ENCODE measurements at regions not wholly inside any gene's neighbourhood (a gene's known extent, or its start where the extent isn't known, plus 50 kb on each side); places are given as distances from the start of the nearest gene placed in this dataset.
"Not testable (repeated sequence)": the region's sequence is repeated elsewhere in the genome, so short reads cannot be mapped to it uniquely, and the experiment has no call there.

- ChIA-PET POLR2A (no interaction called here), CTCF (no interaction called here)
- Histone ChIP-seq H3K9me3 (ENCODE audit: control extremely low read depth in 1 of 5, control insufficient read depth in 4 of 5, insufficient read depth in 2 of 5, low read depth in 1 of 5, low read length in 4 of 5) (peaks cover 0 to 16% (median 0%) of the 10 kb centered on the region in 5 experiments), H3K36me3 (ENCODE audit: control insufficient read depth in 4 of 4, insufficient read depth in 4 of 4, low read length in 3 of 4) (no peaks in the 10 kb centered on the region), H3K4me1 (ENCODE audit: control extremely low read depth in 1 of 4, control insufficient read depth in 4 of 4, insufficient read depth in 4 of 4, low read length in 3 of 4) (no peaks in the 10 kb centered on the region), H3K27me3 (replicated peaks in 2 of 5; ENCODE audit: control insufficient read depth in 4 of 5, insufficient read depth in 5 of 5, low read length in 4 of 5) (no peaks in the 10 kb centered on the region), H3K27ac (ENCODE audit: insufficient read depth in 1 of 2, low read depth in 1 of 2, low read length in 2 of 2, poor library complexity in 1 of 2, severe bottlenecking in 2 of 2) (no peak overlapping the region), H3K4me3 (ENCODE audit: control insufficient read depth in 1 of 7, extremely low read depth in 1 of 7, insufficient read depth in 4 of 7, low read depth in 2 of 7, low read length in 6 of 7) (no peak overlapping the region)
- 100% methylated on average over 1 of the region's 1 CpG for WGBS (ENCODE audit: insufficient coverage)
- DNase-seq = no peak
Measured at GRCh38 chr10:36412942-36413341, 712.5 kb upstream of the ANKRD30A start.

DNA sequence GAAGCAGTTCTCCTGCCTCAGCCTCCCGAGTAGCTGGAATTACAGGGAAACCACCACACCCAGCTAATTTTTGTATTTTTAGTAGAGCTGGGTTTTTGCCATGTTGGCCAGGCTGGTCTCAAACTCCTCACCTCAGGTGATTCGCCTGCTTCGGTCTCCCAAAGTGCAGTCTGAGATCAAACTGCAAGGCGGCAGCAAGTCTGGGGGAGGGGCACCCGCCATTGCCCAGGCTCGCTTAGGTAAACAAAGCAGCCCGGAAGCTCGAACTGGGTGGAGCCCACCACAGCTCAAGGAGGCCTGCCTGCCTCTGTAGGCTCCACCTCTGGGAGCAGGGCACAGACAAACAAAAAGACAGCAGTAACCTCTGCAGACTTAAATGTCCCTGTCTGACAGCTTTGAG is 725.2 kb upstream of the ANKRD30A start:
- WGBS (ENCODE audit: insufficient coverage) = no CpG with 5 or more reads among the region's 8 CpGs
- H3K36me3 ChIP-seq (ENCODE audit: control insufficient read depth in 4 of 4, insufficient read depth in 4 of 4, low read length in 3 of 4); H3K27me3 ChIP-seq (replicated peaks in 2 of 5; ENCODE audit: control insufficient read depth in 4 of 5, insufficient read depth in 5 of 5, low read length in 4 of 5); H3K9me3 ChIP-seq (ENCODE audit: control extremely low read depth in 1 of 5, control insufficient read depth in 4 of 5, insufficient read depth in 2 of 5, low read depth in 1 of 5, low read length in 4 of 5); DNase-seq; H3K4me1 ChIP-seq (ENCODE audit: control extremely low read depth in 1 of 4, control insufficient read depth in 4 of 4, insufficient read depth in 4 of 4, low read length in 3 of 4); H3K27ac ChIP-seq (ENCODE audit: insufficient read depth in 1 of 2, low read depth in 1 of 2, low read length in 2 of 2, poor library complexity in 1 of 2, severe bottlenecking in 2 of 2); H3K4me3 ChIP-seq (ENCODE audit: control insufficient read depth in 1 of 7, extremely low read depth in 1 of 7, insufficient read depth in 4 of 7, low read depth in 2 of 7, low read length in 6 of 7); POLR2A ChIA-PET; CTCF ChIA-PET: not testable (repeated sequence)

DNA sequence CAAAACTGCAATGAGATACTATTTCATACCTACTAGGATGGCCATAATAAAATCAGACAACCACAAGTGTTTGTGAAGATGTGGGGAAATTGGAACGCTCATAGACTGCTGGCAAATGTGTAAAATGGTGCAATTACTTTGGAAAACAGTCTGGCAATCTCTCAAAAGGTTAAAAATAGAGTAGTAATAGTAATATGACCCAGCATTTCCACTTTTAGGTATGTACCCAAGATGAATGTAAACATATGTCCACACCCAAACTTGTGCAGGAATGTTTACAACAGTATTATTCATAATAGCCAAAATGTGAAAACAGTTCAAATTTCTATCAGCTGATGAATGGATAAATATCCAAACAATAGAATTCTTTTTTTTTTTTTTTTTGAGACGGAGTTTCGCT is 731.6 kb upstream of the ANKRD30A start:
- no peak for DNase-seq
- Histone ChIP-seq H3K27ac (ENCODE audit: insufficient read depth in 1 of 2, low read depth in 1 of 2, low read length in 2 of 2, poor library complexity in 1 of 2, severe bottlenecking in 2 of 2) (no peak overlapping the region), H3K9me3 (ENCODE audit: control extremely low read depth in 1 of 5, control insufficient read depth in 4 of 5, insufficient read depth in 2 of 5, low read depth in 1 of 5, low read length in 4 of 5) (no peaks in the 10 kb centered on the region), H3K4me3 (ENCODE audit: control insufficient read depth in 1 of 7, extremely low read depth in 1 of 7, insufficient read depth in 4 of 7, low read depth in 2 of 7, low read length in 6 of 7) (no peak overlapping the region), H3K4me1 (ENCODE audit: control extremely low read depth in 1 of 4, control insufficient read depth in 4 of 4, insufficient read depth in 4 of 4, low read length in 3 of 4) (no peaks in the 10 kb centered on the region), H3K36me3 (ENCODE audit: control insufficient read depth in 4 of 4, insufficient read depth in 4 of 4, low read length in 3 of 4) (no peaks in the 10 kb centered on the region), H3K27me3 (replicated peaks in 2 of 5; ENCODE audit: control insufficient read depth in 4 of 5, insufficient read depth in 5 of 5, low read length in 4 of 5) (no peaks in the 10 kb centered on the region)
- CTCF ChIA-PET = no interaction called here
- POLR2A ChIA-PET = no interaction called here
- WGBS (ENCODE audit: insufficient coverage) = 100% methylated on average over 1 of the region's 3 CpGs

- WGBS (ENCODE audit: insufficient coverage) = 95% methylated on average over 3 of the region's 4 CpGs
- DNase-seq = no peak
- no peak overlapping the region for H3K27ac ChIP-seq (ENCODE audit: insufficient read depth in 1 of 2, low read depth in 1 of 2, low read length in 2 of 2, poor library complexity in 1 of 2, severe bottlenecking in 2 of 2)
- no peaks in the 10 kb centered on the region for H3K4me1 ChIP-seq (ENCODE audit: control extremely low read depth in 1 of 4, control insufficient read depth in 4 of 4, insufficient read depth in 4 of 4, low read length in 3 of 4)
- no peaks in the 10 kb centered on the region for H3K9me3 ChIP-seq (ENCODE audit: control extremely low read depth in 1 of 5, control insufficient read depth in 4 of 5, insufficient read depth in 2 of 5, low read depth in 1 of 5, low read length in 4 of 5)
- POLR2A ChIA-PET = no interaction called here
- no peaks in the 10 kb centered on the region for H3K36me3 ChIP-seq (ENCODE audit: control insufficient read depth in 4 of 4, insufficient read depth in 4 of 4, low read length in 3 of 4)
- no peak overlapping the region for H3K4me3 ChIP-seq (ENCODE audit: control insufficient read depth in 1 of 7, extremely low read depth in 1 of 7, insufficient read depth in 4 of 7, low read depth in 2 of 7, low read length in 6 of 7)
- no peaks in the 10 kb centered on the region for H3K27me3 ChIP-seq (replicated peaks in 2 of 5; ENCODE audit: control insufficient read depth in 4 of 5, insufficient read depth in 5 of 5, low read length in 4 of 5)
- CTCF ChIA-PET = no interaction called here
Measured at GRCh38 chr10:36391405-36391804, 734.0 kb upstream of the ANKRD30A start.

- WGBS (ENCODE audit: insufficient coverage) = no CpG with 5 or more reads among the region's 1 CpG
- Histone ChIP-seq H3K27me3 (replicated peaks in 2 of 5; ENCODE audit: control insufficient read depth in 4 of 5, insufficient read depth in 5 of 5, low read length in 4 of 5) (no peaks in the 10 kb centered on the region), H3K4me1 (ENCODE audit: control extremely low read depth in 1 of 4, control insufficient read depth in 4 of 4, insufficient read depth in 4 of 4, low read length in 3 of 4) (no peaks in the 10 kb centered on the region), H3K4me3 (ENCODE audit: control insufficient read depth in 1 of 7, extremely low read depth in 1 of 7, insufficient read depth in 4 of 7, low read depth in 2 of 7, low read length in 6 of 7) (no peak overlapping the region), H3K9me3 (ENCODE audit: control extremely low read depth in 1 of 5, control insufficient read depth in 4 of 5, insufficient read depth in 2 of 5, low read depth in 1 of 5, low read length in 4 of 5) (no peaks in the 10 kb centered on the region), H3K36me3 (ENCODE audit: control insufficient read depth in 4 of 4, insufficient read depth in 4 of 4, low read length in 3 of 4) (no peaks in the 10 kb centered on the region), H3K27ac (ENCODE audit: insufficient read depth in 1 of 2, low read depth in 1 of 2, low read length in 2 of 2, poor library complexity in 1 of 2, severe bottlenecking in 2 of 2) (no peak overlapping the region)
- ChIA-PET CTCF (no interaction called here), POLR2A (no interaction called here)
- DNase-seq = no peak
Measured at GRCh38 chr10:36390221-36390620, 735.2 kb upstream of the ANKRD30A start.

- no peaks in the 10 kb centered on the region for H3K9me3 ChIP-seq (ENCODE audit: control extremely low read depth in 1 of 5, control insufficient read depth in 4 of 5, insufficient read depth in 2 of 5, low read depth in 1 of 5, low read length in 4 of 5)
- CTCF ChIA-PET = interaction anchor here (0.9 kb wide), 1 partner anchor 15 kb away, joined by 3 read pairs; no protein-coding TSS in a partner anchor
- no peak overlapping the region for H3K27ac ChIP-seq (ENCODE audit: insufficient read depth in 1 of 2, low read depth in 1 of 2, low read length in 2 of 2, poor library complexity in 1 of 2, severe bottlenecking in 2 of 2)
- no peak for DNase-seq
- no peaks in the 10 kb centered on the region for H3K27me3 ChIP-seq (replicated peaks in 2 of 5; ENCODE audit: control insufficient read depth in 4 of 5, insufficient read depth in 5 of 5, low read length in 4 of 5)
- peaks cover 0 to 4% (median 0%) of the 10 kb centered on the region in 4 experiments for H3K4me1 ChIP-seq (ENCODE audit: control extremely low read depth in 1 of 4, control insufficient read depth in 4 of 4, insufficient read depth in 4 of 4, low read length in 3 of 4)
- 100% methylated on average over 1 of the region's 3 CpGs for WGBS (ENCODE audit: insufficient coverage)
- POLR2A ChIA-PET = no interaction called here
- H3K4me3 ChIP-seq (ENCODE audit: control insufficient read depth in 1 of 7, extremely low read depth in 1 of 7, insufficient read depth in 4 of 7, low read depth in 2 of 7, low read length in 6 of 7) = no peak overlapping the region
- H3K36me3 ChIP-seq (ENCODE audit: control insufficient read depth in 4 of 4, insufficient read depth in 4 of 4, low read length in 3 of 4) = no peaks in the 10 kb centered on the region
Measured at GRCh38 chr10:36388166-36388565, 737.2 kb upstream of the ANKRD30A start.

DNA sequence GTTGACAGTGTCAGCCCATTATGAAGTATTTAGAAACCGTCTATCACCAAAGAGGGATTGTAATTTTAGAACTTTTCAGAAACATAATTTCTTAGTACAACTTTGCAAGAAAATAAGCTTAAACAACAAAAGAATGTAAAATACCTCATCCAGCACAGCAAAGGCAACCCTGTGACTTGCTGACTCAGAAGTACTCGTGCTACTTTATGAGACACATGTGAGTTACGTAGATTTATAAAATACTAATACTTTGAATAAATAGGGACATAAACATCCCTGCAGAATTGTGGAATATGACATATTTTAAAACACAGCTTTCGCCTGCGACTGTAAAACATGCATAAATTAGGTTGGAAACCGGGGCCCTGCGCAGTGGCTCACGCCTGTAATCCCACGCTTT is 739.7 kb upstream of the ANKRD30A start:
- Histone ChIP-seq H3K9me3 (ENCODE audit: control extremely low read depth in 1 of 5, control insufficient read depth in 4 of 5, insufficient read depth in 2 of 5, low read depth in 1 of 5, low read length in 4 of 5) (peaks cover 0 to 2% (median 0%) of the 10 kb centered on the region in 5 experiments), H3K4me3 (ENCODE audit: control insufficient read depth in 1 of 7, extremely low read depth in 1 of 7, insufficient read depth in 4 of 7, low read depth in 2 of 7, low read length in 6 of 7) (no peak overlapping the region), H3K36me3 (ENCODE audit: control insufficient read depth in 4 of 4, insufficient read depth in 4 of 4, low read length in 3 of 4) (no peaks in the 10 kb centered on the region), H3K4me1 (ENCODE audit: control extremely low read depth in 1 of 4, control insufficient read depth in 4 of 4, insufficient read depth in 4 of 4, low read length in 3 of 4) (peaks cover 0 to 4% (median 0%) of the 10 kb centered on the region in 4 experiments), H3K27me3 (replicated peaks in 2 of 5; ENCODE audit: control insufficient read depth in 4 of 5, insufficient read depth in 5 of 5, low read length in 4 of 5) (no peaks in the 10 kb centered on the region), H3K27ac (ENCODE audit: insufficient read depth in 1 of 2, low read depth in 1 of 2, low read length in 2 of 2, poor library complexity in 1 of 2, severe bottlenecking in 2 of 2) (no peak overlapping the region)
- 100% methylated on average over 6 of the region's 9 CpGs for WGBS (ENCODE audit: insufficient coverage)
- DNase-seq = no peak
- ChIA-PET POLR2A (no interaction called here), CTCF (no interaction called here)
